CD4-positive, alpha-beta T cell (primary cell): ENCODE measurements at regions not wholly inside any gene's neighbourhood (a gene's known extent, or its start where the extent isn't known, plus 50 kb on each side); places are given as distances from the start of the nearest gene placed in this dataset.

Source experiments
- ATAC-seq: fragments of 200-7000 bp; cut with Tn5 transposase; one replicate; pipeline ENCODE4 v1.10.0; 2022; ENCODE audit warnings: mild to moderate bottlenecking; ENCODE audit not compliant: poor library complexity
- CTCF ChIA-PET: fragments of 350-600 bp; sonication (Branson Sonifier 250); formaldehyde crosslinking; loops from one replicate; lab custom pipeline; 2021; ENCODE audit warnings: antibody characterized with exemption, inconsistent platforms; lab: Charles Lee
- POLR2A ChIA-PET: fragments of 350-600 bp; sonication (Branson Sonifier 250); formaldehyde crosslinking; loops from one replicate; lab custom pipeline; 2021; ENCODE audit warnings: antibody characterized with exemption, inconsistent platforms; lab: Charles Lee
- DNase-seq, 14 experiments: peaks; one replicate each; pipeline ENCODE4 v3.0.0-alpha.2; 2013 to 2020; ENCODE audit warnings: mixed read lengths in 2 of 14
- H3K27ac ChIP-seq, 2 donors: one replicate each; pipeline versions ENCODE4 v1.5.1 to v1.7.0; 2013; ENCODE audit warnings: low read length in 2 of 2, low read depth in 1 of 2, mild to moderate bottlenecking in 1 of 2
- H3K27me3 ChIP-seq, 2 experiments: 1 replicate in 1 of 2; 2 replicates in 1 of 2; pipeline versions ENCODE4 v1.6.1 to v1.7.0; 2013; ENCODE audit warnings: low read length in 2 of 2, control low read depth in 1 of 2, mild to moderate bottlenecking in 1 of 2, moderate library complexity in 1 of 2; ENCODE audit not compliant: insufficient read depth in 2 of 2, control insufficient read depth in 1 of 2
- H3K36me3 ChIP-seq: one replicate; pipeline ENCODE4 v1.6.1; 2013; ENCODE audit warnings: low read length, control low read depth; ENCODE audit not compliant: insufficient read depth
- H3K4me1 ChIP-seq: one replicate; pipeline ENCODE4 v1.6.1; 2013; ENCODE audit warnings: low read length, control low read depth; ENCODE audit not compliant: insufficient read depth
- H3K4me3 ChIP-seq: one replicate; pipeline ENCODE4 v1.5.1; 2013; ENCODE audit warnings: mild to moderate bottlenecking, low read length, moderate library complexity
- H3K9me3 ChIP-seq, 2 experiments: 1 replicate in 1 of 2; 2 replicates in 1 of 2; pipeline versions ENCODE4 v1.6.1 to v1.7.0; 2013; ENCODE audit warnings: low read length in 2 of 2, mild to moderate bottlenecking in 2 of 2, control low read depth in 1 of 2, moderate library complexity in 1 of 2; ENCODE audit not compliant: control insufficient read depth in 1 of 2, insufficient read depth in 1 of 2
- H3K27ac Mint-ChIP-seq: one replicate; pipeline ENCODE4 v1.8.0; 2020; ENCODE audit warnings: mixed read lengths
- H3K27me3 Mint-ChIP-seq: one replicate; pipeline ENCODE4 v1.8.0; 2021; ENCODE audit warnings: mixed read lengths
- H3K36me3 Mint-ChIP-seq: one replicate; pipeline ENCODE4 v1.8.0; 2021; ENCODE audit warnings: low read depth, mixed read lengths
- H3K4me1 Mint-ChIP-seq: one replicate; pipeline ENCODE4 v1.8.0; 2021; ENCODE audit warnings: low read depth, mixed read lengths
- H3K4me3 Mint-ChIP-seq: one replicate; pipeline ENCODE4 v1.8.0; 2020; ENCODE audit warnings: mild to moderate bottlenecking, mixed read lengths
- H3K9me3 Mint-ChIP-seq: one replicate; pipeline ENCODE4 v1.8.0; 2020; ENCODE audit warnings: mixed read lengths
- intact Hi-C, 2 experiments: fragments of 100-400 bp; cut with DNase I in 1 of 2; cut with micrococcal nuclease in 1 of 2; formaldehyde crosslinking; loops; one replicate each; pipeline versions ENCODE4 v1.15.1 to v1.9.0; 2023 to 2025; cut with DNase I, micrococcal nuclease
- TF ChIP-seq, protein P1 (sequence below): fragments of 200-600 bp; IDR thresholded peaks from one replicate; pipeline ENCODE4 v1.8.0; 2022; ENCODE audit warnings: antibody characterized with exemption, mild to moderate bottlenecking

DNA sequence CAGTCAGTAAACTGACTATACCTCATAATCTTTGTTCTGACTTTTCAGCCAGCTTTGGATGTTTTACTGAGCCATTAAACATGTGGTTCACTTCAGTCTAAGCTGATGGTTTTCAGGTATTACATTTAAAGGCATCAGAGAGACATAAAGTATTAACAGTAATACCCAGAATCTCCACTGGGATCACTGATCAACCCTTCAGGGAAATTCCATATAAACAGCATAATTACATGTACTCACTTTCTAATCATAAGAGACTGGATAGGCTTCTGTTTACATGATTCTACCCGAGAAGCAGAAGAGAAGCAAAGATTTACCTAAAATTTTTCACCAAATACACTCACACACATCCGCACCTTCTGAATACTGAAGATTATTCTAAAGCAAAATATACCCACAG, 186.7 kb upstream of the FREM1 start:
- no peaks in the 10 kb centered on the region for H3K9me3 Mint-ChIP-seq
- H3K27ac Mint-ChIP-seq = no peak overlapping the region
- no peaks in the 10 kb centered on the region for H3K27me3 ChIP-seq
- peaks cover 9% of the 10 kb centered on the region for H3K27me3 Mint-ChIP-seq
- H3K9me3 ChIP-seq = no peaks in the 10 kb centered on the region
- no peak overlapping the region for H3K4me3 Mint-ChIP-seq
- no peaks in the 10 kb centered on the region for H3K4me1 Mint-ChIP-seq
- CTCF ChIA-PET = no interaction called here
- H3K27ac ChIP-seq = no peak overlapping the region
- DNase-seq = no peak
- intact Hi-C loops = no loop called here
- ATAC-seq = no peak
- H3K36me3 Mint-ChIP-seq = no peaks in the 10 kb centered on the region
- TF ChIP-seq, protein P1, sequence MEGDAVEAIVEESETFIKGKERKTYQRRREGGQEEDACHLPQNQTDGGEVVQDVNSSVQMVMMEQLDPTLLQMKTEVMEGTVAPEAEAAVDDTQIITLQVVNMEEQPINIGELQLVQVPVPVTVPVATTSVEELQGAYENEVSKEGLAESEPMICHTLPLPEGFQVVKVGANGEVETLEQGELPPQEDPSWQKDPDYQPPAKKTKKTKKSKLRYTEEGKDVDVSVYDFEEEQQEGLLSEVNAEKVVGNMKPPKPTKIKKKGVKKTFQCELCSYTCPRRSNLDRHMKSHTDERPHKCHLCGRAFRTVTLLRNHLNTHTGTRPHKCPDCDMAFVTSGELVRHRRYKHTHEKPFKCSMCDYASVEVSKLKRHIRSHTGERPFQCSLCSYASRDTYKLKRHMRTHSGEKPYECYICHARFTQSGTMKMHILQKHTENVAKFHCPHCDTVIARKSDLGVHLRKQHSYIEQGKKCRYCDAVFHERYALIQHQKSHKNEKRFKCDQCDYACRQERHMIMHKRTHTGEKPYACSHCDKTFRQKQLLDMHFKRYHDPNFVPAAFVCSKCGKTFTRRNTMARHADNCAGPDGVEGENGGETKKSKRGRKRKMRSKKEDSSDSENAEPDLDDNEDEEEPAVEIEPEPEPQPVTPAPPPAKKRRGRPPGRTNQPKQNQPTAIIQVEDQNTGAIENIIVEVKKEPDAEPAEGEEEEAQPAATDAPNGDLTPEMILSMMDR = no peak
- POLR2A ChIA-PET = no interaction called here
- no peak overlapping the region for H3K4me3 ChIP-seq
- H3K4me1 ChIP-seq = no peaks in the 10 kb centered on the region
- no peaks in the 10 kb centered on the region for H3K36me3 ChIP-seq

DNA sequence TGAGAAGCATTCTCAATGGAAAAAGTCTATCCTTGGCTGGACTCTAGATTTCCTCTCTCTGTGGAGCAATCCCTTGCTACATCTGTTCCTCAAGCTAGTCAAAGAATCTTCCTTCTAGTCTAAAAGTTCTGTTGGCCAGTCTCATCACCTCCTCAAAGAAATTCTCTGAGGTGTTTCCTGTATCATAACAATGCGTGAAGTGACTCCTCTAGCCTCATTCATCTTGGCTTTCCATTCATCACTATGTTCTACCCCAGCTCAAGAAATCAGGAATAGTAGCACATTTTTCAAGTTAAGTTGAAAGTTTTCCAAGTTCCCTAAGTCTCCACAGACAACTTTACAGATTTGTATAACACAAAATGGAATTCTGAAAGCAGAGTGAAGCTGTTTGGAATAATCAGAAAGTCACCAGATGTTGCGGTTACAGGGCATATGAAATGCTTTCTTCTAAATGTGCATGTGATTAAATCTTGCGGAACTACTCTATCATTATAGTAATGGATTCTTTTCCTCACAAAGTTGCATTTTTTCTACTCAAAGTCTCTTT, 176.6 kb upstream of the FREM1 start:
- Histone ChIP-seq H3K4me3 (no peak overlapping the region), H3K36me3 (no peaks in the 10 kb centered on the region), H3K27ac (no peak overlapping the region), H3K9me3 (no peaks in the 10 kb centered on the region), H3K4me1 (no peaks in the 10 kb centered on the region), H3K27me3 (no peaks in the 10 kb centered on the region)
- intact Hi-C loops = no loop called here
- H3K27ac Mint-ChIP-seq = no peak overlapping the region
- H3K4me3 Mint-ChIP-seq = no peak overlapping the region
- no peaks in the 10 kb centered on the region for H3K36me3 Mint-ChIP-seq
- DNase-seq (no peak), ATAC-seq (no peak)
- peaks cover 3% of the 10 kb centered on the region for H3K27me3 Mint-ChIP-seq
- TF ChIP-seq, protein P1 = no peak
- ChIA-PET CTCF (no interaction called here), POLR2A (no interaction called here)
- H3K4me1 Mint-ChIP-seq = no peaks in the 10 kb centered on the region
- H3K9me3 Mint-ChIP-seq = no peaks in the 10 kb centered on the region

DNA sequence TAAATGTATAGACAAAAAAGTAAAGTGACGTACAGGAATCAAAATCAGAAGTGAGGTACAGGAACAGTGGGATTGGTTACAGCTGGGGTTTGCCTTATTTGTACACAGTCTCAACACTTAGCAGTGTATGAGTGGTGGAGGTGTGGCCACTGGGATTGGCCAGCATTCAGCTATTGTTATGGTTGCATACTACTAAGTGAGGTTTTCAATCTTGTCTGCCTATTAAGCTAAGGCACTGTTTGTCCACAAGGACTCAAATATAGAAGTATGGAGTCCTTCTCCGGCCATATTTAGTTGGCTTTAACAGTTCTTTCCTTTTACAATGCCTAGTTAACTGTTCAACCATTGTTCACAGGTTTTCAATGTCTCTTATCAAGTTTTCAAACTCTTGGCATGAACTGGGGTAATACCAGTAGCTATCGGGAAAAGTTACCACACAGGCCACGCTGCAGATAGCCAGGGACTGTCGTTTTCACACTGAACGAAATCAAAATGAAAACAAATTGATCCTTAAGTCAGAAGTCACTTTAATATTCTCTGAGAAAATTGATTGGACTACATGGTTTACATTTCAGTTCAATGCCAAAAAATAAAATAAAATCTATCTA, 176.0 kb upstream of the FREM1 start:
- no peak overlapping the region for H3K27ac ChIP-seq
- intact Hi-C loops = no loop called here
- H3K4me1 ChIP-seq = no peaks in the 10 kb centered on the region
- ChIA-PET POLR2A (no interaction called here), CTCF (no interaction called here)
- H3K27me3 ChIP-seq = no peaks in the 10 kb centered on the region
- no peaks in the 10 kb centered on the region for H3K4me1 Mint-ChIP-seq
- H3K9me3 Mint-ChIP-seq = no peaks in the 10 kb centered on the region
- no peak overlapping the region for H3K27ac Mint-ChIP-seq
- H3K9me3 ChIP-seq = no peaks in the 10 kb centered on the region
- no peaks in the 10 kb centered on the region for H3K36me3 ChIP-seq
- no peak for ATAC-seq
- no peak overlapping the region for H3K4me3 Mint-ChIP-seq
- TF ChIP-seq, protein P1 = no peak
- no peak for DNase-seq
- no peaks in the 10 kb centered on the region for H3K36me3 Mint-ChIP-seq
- no peak overlapping the region for H3K4me3 ChIP-seq
- peaks cover 3% of the 10 kb centered on the region for H3K27me3 Mint-ChIP-seq
